HG02981 (cell line): ENCODE measurements at regions not wholly inside any gene's neighbourhood (a gene's known extent, or its start where the extent isn't known, plus 50 kb on each side); places are given as distances from the start of the nearest gene placed in this dataset.

ENCODE experiments used
- ATAC-seq: cut with Tn5 transposase; IDR thresholded peaks from one replicate; pipeline ENCODE4 v1.9.1; 2021; ENCODE audit warnings: mild to moderate bottlenecking, moderate library complexity; ENCODE audit not compliant: unreplicated experiment

DNA sequence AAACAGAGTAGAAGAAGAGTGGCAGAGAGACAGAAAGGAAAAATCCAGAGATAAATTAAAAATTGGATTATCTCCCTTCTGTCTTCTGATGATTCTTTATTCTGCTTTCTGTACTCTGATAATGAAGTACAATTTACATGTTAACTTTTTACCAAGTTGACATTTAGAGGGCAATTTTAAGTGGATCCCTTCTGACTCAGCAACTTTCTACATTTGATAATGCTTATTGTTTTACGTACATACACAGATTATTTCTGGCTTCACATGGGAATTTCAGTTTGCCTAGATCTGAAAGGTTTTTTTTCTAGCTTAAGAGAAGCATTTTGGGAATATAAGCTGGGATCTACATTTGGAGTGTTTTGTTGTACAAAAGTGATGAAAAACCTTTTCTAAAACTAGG, 491.3 kb downstream of the OTOL1 start:
- no peak for ATAC-seq

DNA sequence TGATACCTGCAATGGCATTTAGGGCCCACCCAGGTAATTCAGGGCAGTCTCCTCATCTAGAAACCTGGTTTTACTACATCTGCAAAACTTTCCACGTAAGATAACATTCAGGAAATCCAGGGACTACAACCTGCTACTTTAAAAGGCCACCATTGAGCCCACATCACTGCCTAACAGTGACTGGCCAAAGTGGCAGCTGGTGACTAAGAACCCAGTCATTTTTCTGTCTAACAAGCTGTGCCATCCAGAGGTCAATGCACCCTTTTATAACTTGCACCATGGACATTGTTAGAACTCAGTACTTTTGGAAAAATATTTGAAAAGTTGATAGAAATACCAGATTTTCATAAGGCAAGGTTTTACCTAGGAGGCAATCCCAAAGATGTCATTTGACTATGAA, 492.4 kb downstream of the OTOL1 start:
- no peak for ATAC-seq

DNA sequence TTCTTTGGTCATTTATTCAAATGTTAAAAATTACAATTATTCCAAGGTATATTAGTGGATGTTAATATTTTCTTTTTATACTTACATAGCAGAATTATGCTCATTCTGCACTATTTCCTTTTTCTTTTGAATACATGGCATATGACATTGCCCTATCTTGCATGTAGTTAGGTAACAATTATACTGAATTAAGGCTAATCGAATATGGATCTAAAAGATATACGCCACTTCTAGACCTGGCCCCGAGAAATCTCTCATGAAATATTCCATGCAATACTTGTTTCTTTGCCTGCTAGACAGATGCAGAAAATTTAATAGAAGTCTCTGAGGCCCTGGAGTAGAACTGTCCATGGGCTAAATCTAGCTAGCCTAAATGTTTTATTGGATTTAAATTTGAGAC, 493.4 kb downstream of the OTOL1 start:
- no peak for ATAC-seq

DNA sequence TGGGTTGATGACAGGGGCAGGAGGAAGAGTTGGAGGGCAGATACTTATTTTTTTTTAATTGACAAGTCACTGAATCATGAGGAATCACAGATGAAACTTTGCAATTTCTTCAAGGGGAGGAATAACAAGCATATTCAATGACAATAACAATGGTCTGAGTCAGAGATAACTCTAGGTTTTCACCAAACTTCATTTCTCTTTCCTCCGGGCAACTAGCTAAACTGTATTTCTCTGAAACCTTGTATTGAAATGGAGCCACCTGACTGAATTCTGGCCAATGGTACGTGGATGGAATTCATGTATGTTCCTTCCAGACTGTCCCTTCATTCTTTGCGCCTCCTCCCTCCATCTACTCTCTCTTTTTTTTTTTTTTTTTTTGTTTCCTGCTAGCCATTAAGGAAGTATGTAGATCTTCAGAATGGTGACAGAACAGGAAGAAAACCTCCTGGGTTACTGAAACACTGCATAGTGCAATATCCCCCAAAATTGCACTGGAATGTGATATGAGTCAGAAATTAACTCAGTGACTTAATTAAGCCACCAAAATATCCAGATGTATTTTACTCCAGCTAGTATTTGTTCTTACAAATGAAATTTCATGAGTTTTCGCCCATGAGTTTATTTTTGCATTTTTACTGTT, 495.4 kb downstream of the OTOL1 start:
- ATAC-seq = no peak

DNA sequence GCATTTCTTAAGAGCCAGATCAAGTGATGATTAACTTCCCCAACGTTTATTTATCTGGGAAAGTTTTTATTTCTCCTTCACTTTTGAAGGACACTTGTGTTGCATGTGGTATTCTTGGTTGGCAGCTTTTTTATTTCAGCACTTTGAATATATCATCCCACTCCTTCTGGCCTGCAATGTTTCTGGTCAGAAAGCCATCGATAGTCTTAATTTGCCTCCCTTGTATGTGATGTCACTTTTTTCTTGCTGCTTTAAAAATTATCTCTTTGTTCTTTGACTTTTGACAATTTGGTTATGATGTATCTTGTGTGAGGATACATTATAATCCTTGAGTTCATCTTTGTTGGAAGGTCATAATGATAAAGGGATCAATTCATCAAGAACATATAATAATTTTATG, 503.2 kb downstream of the OTOL1 start:
- ATAC-seq = no peak

DNA sequence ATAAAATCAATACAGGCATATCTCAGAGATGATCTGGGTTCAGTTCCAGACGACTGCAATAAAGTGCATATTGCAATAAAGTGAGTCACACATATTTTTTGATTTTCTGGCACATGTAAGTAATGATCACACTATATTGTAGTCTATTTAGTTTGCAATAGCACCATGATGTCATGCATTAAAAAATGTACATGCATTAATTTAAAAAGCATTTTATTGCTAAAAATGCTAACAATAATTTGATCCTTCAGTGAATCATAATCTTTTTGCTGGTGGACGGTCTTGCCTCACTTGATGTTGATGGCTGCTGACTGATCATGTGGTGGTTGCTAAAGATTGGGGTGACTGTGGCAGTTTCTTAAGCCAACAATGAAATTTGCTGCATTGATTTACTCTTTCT, 511.1 kb downstream of the OTOL1 start:
- ATAC-seq = no peak

DNA sequence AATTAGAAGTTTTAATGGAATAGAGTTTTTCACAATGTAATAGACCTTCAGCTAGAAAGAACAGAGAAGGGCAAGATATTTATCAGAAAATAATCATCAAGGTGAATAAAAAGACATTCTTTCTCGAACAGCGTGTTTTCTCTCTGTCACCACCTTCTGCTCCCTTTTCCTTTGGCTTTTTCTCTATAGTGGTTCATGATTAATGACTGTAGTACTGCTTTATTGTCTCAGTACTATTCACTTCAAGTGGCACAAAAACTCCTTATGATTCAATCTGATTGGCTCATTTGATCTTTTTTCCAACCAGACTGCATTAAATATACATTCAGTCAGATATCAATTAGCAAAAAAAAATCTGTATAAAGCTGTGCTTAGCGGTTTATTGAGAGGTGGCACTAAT, 516.0 kb downstream of the OTOL1 start:
- ATAC-seq = no peak

DNA sequence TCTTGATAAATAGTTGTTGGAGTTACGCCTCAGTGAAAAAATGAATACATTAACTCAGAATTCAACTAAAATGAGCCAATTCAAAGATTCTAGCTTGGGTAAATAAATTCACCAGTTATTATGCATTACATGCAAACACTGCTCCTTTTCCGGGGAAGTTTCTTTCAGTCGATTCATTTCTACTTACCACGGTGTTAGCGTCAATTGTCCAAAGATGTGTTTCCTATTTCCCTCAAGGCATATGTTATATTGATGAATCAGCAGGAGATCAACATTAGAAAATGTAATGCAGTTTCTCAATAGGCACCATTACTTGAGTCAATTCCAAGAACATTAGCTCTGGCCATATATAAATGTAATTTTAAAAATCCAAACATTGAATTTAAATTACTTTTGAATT, 517.7 kb downstream of the OTOL1 start:
- no peak for ATAC-seq

DNA sequence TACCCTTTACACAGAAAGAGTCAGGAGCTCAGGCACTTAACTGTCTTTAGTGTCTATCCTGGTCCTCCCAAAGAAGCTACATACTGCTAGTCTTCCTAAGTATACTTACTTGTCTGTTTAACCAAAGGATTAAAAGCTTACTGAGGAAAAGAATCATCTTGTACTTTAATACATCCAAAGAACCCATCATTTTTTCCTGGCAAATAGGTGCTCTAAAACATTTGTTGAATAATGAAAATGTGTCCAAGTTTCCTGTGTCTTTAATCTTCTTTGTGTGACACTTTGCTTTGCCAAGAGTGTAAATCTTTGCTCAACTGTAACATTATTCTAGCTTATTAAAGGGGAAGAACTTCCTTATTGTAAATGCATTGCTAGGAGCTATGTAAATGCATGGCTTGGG, 519.2 kb downstream of the OTOL1 start:
- ATAC-seq = no peak

DNA sequence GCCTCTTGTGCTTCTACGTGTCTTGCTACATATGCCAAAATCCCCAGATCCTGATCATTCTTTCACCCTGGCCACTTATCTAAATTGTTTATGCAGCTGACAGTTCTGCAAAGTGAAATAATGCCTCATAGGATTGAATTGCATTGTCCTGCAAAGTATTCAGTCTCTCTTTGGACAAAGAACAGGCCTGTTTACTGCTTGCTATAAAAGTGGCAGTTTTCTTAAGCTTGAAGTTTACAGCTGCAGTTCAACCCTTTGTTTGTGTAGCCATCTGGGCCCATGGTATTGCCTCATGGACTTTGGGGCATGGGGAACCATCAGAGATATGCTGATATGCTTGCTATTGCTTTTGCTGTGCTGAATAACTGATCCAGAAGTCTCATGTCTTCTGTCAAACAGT, 523.2 kb downstream of the OTOL1 start:
- ATAC-seq = no peak

DNA sequence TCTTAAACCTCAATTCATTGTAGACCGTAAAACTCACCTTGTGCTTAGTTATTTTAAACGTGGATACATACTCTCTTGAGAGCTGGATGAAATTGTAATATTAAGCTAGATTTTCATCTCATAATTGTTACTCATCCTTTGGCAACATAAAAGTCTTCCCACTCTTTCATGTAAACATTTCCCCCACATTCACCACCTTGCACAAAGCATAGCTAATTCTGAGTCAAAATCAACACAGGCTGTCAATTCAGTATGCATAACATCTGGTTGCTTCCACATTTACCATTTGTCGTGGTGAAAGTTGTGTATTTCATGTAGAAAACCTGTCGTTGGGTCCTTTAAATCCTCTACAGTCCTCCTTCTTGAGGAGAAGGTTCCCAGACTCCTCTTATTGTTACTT, 524.6 kb downstream of the OTOL1 start:
- no peak for ATAC-seq

DNA sequence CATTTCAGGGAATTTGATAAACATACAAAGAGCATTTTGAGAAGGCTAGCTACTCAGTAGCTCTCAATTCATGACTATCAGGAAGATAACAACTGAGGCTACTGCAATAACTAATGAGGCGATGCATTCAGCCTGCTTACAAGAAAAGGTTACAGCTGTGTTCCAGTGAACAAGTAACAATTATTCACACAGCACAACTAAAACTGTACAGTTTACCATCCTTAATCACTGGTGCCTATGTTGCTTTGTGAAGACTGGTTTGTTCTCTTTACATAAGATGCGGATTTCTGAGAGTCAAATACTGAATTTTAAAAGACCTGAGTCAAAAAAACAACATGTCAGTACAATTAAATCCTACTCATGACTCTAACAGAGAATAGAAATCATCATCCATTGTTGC, 526.3 kb downstream of the OTOL1 start:
- no peak for ATAC-seq

DNA sequence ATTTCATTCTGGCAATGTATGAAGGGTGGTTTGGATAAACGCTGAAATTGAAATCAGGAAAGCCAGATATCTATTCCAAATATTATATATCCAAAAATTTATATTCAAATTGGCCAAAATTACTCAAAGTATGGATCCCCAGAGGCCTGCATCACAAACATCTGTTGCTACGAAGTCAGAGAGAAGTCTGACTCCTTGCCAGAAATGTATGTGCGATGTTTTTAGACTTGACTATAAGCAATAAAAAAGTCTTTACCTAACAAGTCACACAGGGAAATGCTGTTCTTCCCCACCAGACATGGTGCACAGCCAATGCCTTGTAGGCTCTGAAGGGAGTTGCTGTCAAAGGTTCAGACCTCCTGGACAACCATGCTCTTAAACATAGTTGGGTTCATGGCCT, 533.1 kb downstream of the OTOL1 start:
- ATAC-seq = no peak

DNA sequence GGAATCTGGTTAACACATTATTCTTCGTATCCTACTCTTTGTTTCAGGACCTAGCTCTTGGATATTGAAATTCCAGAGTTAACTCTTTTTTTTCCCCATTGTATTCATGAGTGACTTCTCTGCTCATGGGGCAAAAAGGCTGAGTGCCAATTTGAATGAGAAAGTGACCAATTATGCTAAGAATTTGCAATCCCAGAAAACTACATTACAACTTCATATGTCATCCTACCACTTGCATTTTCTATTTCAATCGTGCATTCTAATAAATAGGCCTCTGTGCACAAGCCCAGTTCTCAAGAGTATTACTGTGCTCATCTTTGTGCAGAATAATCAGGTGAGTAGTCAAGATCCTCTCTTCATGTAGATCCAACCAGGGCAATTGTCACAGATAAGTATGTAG, 537.8 kb downstream of the OTOL1 start:
- ATAC-seq = no peak

DNA sequence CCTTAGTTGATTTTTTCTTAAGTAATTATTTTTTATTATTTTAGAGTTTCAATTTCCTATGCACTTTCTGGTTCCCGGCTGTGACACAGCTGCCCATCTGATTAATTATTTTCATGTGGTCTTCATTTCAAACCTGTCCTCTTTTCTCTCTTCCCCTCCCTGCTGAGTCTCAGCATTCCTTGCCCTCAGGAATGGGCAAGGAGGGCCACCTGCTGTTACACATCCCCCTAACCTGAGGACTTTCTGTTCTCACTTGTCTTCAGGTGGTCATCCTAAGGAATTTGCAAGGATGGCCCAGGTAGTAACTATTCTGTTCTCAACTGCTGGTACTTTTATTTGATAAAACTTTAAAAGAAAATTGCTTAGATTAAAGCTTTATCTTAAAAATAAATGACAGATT, 545.0 kb downstream of the OTOL1 start:
- no peak for ATAC-seq

DNA sequence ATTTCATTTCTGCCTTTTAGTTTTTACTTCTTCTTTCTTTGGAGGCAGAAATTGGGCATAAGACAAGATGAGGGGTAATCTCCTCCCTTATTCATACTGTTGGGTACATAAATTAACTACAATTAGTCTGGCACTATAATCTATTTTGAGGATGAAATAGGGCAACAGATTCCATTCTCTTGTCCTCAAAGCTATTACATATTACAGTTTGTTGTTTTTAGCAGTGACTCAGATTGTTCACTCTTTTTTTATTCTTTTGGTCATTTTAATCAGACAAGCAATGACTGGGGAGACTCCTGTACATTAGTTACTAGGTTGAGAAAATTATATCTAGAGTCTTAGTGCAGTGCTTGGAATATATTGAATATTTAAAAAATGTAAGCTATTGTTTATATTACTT, 556.0 kb downstream of the OTOL1 start:
- ATAC-seq = no peak

DNA sequence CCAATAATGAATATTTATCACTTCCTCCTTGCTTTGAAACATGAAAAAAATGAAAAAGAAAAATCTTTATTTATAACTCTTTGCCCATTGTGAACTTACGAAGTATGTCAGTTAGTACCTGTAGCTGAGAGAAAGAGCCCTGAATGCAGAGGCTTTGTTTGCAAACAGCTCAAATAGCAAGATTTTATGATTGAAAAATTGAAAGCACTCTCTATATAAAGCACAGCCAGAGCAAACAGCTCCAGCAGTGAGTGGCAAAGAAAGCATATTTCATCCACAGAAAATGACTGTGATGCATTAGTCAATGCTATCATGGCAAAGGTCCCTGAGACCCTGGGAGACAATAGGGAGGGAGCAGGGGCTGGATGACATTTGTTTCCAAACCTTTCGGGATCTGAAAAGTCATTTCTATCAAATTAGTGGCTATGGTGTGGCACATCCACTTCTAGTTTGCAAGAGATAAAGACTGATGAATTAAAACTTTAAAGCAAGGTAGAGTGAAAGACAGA, 576.1 kb downstream of the OTOL1 start:
- ATAC-seq = no peak

DNA sequence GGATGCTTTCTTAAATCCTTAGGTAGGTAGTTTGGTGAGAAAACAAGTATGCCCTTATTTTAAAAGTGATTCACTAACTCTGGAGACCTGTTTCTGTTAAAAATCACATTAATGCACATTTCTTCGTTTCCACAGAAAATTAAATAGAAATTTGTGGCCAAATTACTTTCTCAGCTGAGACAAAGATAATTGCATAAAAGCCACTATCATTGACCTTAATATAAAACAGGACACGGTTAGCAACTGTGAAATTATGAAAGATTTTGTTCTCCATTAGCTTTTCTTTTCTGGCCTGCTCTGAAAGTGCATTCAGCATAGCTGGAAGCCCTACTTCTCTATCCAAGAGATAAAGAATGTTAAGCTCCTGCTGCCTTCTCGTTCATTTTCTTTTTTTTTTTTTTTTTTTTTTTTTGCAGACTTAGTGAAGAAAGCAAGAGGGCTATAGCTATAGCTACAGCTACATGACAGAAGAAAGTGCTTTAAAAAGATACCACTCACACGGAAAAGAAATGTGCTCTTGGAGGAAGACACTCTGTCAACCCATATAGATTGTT, 576.9 kb downstream of the OTOL1 start:
- ATAC-seq = no peak

DNA sequence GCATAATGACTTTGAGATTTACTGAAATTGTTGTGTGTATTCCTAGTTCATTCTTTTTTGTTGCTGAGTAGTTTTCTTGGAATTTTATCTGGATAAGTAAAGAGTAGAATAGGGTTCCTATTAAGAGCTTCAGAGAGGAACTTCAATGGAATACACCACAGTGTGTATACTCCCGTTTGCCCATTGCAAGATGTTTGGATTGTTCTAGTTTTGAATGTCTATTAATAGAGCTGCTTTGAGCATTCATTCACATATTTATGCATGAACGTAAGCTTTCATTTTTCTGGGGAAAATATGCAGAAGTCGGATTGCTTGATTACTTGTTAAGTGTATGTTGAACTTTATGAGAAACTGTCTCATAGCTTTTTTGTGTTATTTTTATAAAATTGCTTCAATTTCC, 580.5 kb downstream of the OTOL1 start:
- ATAC-seq = no peak

DNA sequence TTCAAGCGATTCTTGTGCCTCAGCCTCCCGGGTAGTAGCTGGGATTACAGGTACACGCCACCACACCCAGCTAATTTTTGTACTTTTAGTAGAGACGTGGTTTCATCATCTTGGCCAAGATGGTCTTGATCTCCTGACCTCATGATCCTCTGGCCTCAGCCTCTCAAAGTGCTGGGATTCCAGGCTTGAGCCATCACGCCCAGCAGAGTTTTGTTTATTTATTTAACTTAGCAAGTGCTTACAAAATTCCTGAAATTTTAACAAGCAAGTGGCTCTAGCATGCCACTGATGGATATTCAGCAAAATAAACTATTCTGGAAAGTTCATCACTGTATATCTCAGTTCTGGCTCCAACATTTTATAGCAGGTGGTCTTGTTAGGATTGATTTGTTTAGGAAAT, 585.9 kb downstream of the OTOL1 start:
- no peak for ATAC-seq

DNA sequence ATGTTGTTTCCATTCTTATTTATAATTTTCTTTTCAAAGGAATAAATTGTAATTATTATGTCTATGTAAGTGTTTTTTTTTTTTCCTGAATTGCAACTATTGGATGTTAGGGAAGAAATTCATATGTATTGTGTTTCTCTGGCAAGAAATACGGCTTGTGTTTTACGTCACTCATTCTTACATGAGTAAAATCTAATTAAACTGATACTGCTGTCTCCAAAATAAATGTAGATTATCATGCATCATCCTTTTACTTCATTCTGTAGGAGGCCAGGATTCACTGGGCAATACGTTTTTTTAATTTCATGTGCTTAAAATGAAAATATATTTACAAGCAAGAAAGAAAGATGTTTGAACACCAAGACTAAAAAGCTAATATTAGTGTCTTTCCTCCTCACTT, 590.8 kb downstream of the OTOL1 start:
- ATAC-seq = no peak

DNA sequence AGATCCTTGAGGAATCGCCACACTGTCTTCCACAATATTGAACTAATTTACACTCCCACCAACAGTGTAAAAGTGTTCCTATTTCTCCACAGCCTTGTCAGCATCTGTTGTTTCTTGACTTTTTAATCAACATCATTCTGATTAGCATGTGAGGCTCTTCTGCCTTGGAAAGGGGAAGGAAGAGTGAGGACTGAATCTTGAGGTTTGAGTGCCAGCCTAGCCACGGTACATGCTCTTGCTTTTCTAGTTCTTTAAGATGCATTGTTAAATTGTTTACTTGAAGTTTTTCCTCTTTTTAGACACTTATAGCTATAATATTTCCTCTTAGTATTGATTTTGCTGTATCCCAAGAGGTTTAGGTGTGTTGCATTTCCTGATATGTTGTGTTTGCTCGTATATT, 596.1 kb downstream of the OTOL1 start:
- no peak for ATAC-seq

DNA sequence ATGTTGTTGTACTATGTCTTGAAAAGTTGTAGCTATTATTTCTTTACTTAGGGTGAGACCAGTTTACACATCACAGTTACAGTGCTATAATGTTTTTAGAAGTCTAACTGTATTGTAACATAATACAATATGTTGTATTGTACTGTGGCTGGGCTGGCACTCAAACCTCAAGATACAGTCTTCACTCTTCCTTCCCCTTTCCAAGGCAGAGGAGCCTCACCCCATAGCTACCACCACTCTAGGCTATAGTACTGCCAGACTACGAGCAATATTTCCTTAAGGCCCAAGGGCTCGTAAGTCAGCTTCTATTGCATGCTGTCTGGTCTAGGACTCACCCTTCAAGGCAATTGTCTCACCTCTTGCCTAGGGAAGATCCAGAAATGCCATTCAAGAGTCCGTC, 597.7 kb downstream of the OTOL1 start:
- no peak for ATAC-seq
